GM19240 (cell line): ENCODE measurements at regions not wholly inside any gene's neighbourhood (a gene's known extent, or its start where the extent isn't known, plus 50 kb on each side); places are given as distances from the start of the nearest gene placed in this dataset.

Experiments used
- DNase-seq: peaks from one replicate; pipeline ENCODE4 v3.0.0; 2011; ENCODE audit warnings: low spot score; ENCODE audit not compliant: insufficient read length

- no peak for DNase-seq
These were observed 103.1 kb downstream of the RFLNA start for GRCh38 chr12:124397807-124398577.

DNA sequence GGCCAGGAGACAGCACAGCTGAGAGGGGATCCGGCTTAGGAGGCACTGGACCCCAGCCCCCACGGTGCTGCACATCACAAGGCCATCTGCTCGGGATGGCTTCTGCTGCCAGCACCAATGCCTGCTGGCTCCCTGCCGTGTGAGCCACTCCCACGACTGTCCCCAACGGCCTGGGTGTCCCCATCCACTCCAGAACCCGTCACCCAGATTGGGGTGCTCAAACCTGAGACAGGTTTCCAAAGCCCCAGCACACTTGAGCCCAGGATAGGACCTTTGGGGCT is 102.4 kb downstream of the RFLNA start:
- DNase-seq: no peak

DNA sequence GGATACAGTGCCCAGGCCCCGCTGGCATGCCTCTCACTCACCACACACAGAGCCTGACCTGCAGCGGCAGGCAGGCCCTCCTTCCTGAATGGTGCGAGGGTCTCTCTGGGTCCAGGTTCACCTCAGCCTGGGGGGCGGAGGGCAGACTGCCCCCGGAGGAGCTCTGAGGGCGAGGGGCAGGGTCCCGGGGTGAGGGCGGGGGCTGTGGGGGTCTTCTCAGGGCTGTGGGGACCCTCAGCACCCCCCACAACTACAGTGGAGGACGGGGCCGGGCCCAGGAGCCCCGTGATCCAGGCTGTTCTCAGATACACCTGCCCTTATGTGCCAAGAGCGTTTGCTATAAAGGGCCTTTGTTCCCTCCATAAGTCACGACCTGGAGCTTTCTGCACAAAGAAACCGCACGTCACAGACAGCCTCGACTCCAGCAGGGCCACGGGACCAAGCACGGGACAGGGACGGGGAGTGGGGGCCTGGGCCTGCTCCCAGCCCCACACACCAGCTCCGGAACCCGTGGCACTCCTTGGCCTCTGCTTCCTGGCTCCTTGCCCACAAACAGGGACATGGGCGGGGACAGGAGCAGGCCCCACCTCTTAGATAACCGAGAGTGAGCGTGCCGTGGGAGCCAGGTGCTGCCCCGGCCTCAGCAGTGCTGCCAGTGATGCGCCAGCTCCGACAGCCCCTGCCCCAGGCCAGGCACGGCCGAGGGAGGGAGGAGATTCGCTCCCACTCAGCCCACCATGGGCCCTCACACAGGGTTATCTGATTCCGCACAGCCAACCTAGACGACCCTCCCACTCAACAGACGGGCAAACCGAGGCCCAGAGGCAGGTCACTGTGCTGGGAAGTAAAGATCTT is 101.9 kb downstream of the RFLNA start:
- DNase-seq: no peak

GRCh38 chr12:124395986-124396385 is 101.1 kb downstream of the RFLNA start:
- DNase-seq: no peak

- no peak for DNase-seq
These were observed 100.4 kb downstream of the RFLNA start for GRCh38 chr12:124395284-124395752.

DNA sequence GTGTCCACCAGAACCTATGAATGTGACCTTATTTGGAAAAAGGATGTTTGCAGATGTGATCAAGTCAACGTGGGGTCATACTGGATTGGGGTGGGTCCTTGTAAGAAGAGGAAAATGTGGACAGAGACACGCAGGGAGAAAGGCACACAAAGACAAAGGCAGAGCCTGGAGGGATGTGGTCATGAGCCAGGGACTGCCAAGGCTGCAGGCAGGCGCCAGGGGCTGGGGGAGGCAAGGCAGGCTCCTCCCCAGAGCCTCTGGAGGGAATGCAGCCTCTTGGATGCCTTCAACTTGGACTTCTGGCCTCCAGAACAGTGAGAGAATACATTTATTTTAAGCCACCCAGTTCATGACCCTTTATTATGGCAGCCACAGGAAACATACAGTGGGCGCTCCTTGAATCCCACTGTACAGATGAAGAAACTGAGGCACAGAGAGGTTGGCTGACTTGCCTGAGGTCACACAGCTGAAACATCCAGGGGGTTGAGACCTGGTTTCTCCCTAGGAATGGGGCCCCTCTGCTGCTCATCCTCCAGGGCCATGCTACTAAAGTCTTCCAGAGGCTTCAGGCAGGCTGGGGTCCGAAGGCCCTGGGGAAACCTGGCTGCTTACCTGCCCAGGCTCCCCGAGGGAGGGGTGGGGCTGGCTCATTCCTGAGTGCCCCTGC is 99.7 kb downstream of the RFLNA start:
- no peak for DNase-seq

DNA sequence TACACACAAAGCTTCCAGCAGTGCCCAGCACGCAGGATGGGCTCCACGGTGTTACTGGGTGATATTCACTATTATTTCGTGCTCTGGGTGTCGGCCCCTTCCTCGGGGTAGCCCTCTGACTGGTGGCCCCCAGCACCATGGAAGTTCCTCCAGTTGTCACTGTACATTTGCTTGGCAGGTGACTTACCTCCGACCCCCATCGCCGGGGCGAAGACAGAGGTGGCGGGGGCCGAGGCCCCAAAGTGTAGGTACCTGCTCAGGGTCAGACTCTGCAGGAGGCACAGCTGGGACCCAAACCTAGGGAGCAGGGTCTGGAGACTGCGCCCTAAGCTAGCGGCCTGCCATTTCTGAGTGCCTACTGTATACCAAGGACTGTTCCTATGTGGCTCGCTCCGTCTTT is 98.9 kb downstream of the RFLNA start:
- DNase-seq: no peak

GRCh38 chr12:124393414-124393790 is 98.5 kb downstream of the RFLNA start:
- DNase-seq: no peak

DNA sequence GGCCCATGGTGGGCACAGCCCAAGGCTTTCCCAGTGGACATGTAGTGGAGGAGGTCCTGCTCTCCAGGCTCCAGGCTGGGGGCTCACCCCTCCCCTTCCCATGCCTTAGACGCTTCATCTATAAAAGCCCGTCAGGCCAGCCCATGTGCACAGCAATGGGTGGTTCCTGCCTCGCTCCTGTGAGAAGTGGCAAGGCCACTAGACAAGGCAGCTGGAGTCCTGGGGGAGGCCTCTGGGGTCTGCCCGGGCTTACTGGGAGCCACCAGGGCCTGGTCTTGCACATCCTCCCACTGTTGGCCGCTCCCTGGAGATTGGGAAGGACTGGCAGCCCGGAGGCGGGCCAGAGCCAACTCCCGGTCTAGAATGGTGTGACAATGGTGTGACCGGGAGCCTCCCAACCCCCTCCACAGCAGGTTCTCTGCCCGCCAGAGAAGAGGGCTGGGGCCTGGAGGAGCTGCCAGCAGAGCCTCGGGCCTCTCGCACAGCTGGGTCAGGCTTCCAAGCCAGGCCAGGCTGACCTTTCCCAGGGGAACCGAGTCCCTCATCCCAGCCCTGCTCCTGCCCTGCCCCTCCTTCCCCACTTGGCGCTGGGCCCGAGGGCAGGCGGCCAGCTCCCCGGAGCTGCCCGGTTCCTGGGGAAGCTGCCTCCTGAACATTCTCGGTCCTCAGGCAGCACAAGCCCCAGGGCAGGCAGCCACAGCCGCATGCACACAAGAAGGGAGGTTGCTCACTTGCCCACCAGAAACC is 97.9 kb downstream of the RFLNA start:
- no peak for DNase-seq

DNA sequence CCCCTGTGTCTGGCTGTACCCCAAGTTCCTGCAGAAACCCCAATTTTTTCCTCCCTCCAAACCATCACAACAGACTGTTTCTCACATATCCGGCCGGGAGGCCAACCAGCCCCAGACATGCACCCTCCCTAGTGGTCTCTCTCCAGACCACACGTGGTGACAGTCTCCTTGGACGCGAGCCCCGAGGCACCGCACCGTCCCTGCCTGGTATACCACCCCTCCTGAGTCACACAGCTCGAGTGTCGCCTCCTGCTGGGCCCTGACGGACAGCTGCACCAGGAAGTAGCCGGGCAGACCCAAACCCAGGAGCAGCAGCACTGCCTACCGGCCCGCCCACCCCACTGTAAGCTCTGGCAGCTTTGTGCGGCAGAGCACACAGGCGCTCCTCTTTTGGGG is 97.4 kb downstream of the RFLNA start:
- DNase-seq: no peak

- peak; percentile 83 for DNase-seq
These were observed 96.7 kb downstream of the RFLNA start for GRCh38 chr12:124391340-124392261.

DNA sequence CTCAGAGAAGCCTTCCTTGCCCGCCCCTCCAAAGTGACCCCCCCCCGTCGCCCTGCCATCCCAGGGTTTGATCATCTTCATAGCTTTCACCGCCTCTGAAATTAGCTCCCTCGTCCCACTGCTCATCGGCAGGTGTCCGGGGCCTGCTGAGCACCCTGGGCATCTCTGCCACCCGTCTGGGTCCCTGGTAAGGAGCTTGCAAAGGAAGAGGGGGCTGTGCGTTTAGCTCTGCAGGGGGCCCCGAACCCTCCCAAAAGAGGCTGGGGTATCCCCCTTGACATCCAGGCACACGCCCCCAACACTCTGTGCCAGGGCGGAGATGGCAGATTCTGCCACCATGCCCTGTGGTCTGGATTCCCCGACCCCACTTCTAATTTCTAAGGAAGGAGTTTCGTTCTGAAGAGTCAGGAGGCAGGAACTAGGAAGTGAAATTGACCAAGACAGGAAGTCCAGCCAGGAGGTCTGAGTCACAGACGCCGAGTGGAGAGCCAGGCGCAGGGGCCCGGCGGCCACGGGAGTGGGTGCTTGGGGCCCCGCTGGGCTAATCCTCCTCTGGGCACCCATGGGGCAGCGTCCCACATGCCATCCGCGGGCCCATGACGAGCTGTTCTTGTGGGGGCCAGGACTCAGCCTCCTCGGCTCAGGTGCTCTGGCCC is 95.7 kb downstream of the RFLNA start:
- DNase-seq: peak; percentile 57

DNA sequence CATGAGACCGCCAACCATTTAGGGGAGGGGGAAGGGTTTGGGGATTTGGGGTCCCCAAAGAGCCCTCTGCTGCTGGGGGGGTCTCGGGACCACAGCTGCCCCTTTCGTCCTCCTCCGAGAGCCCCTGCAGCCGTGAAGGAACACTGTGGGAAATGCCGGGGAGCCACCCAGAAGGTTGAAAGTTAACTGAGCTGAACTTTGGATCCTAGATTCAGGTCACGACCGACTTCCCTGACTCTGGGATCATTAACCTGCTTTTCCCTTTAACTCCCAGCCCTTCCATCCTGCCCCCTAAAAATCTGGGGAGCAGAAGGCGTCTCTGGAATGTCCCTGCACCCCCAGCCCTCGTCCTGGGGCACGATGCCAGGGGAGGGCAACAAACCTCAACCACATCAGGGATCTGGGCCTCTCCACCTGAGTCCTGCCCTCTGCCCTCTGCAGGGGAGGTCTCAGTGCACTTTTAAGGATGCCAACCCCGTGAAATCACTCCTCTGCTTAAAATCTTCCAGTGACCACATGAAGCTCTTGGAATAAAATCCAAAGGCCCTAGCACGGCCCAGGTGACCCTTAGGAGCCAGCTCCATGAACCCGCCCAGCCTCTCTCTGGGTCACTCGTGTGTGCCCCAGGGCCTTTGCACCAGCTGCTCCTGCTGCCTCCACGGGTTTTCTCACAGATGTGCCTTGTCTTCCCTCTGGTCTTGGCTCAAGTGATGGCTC is 95.0 kb downstream of the RFLNA start:
- DNase-seq: no peak

GRCh38 chr12:124389138-124389724 is 94.3 kb downstream of the RFLNA start:
- DNase-seq: no peak

- DNase-seq: no peak
These were observed 93.8 kb downstream of the RFLNA start for GRCh38 chr12:124388679-124389137.

DNA sequence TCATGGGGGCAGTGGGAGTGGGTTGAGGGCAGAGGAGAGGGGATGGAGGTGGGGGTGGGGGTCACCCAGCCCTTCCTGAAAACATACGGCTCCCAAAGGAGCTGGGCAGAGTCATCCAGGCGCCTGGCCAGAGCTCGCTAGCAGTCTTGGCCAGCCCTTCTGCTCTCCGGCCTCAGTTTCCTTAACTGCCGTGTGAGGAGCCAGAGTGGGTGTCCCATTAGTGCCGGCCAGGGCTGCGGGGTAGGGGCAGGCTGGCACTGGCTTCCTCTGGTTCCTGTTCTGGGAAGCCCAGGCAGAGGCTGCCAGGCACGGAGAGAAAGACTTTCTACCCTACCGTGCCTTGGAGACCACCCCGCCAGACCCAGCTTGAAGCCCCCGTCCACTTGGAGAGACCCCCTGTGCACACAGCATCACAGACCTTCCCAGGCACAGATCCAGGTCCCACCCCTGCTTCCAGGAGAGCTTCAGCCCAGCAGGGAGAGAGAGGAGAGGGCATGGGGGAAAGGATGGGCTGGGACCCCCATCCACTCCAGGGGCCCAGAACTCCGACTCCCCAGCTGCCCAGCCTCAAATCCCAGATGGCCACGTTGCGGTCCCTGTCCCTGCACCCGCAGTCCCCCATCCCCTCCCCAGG is 93.3 kb downstream of the RFLNA start:
- no peak for DNase-seq

DNA sequence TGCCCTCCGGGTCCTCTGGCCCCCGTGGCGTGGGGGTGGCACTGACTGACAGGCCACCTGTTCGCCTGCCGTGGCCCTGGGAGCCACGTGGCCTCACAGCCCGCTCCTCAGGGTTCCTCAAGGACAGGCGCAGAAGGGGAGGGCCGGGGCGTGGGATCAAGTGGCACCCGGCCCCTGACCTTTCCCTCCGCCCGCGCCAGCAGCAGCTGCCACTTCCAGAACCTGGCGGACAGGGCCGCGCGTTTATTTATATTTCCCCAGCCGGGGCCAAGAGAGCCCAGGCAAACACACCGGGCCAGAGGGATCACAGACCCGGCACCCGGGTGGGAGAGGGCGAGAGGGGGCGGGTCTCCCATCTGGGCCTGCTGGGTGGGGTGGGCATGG is 92.6 kb downstream of the RFLNA start:
- DNase-seq: no peak
